HG03521 (cell line): ENCODE measurements at regions not wholly inside any gene's neighbourhood (a gene's known extent, or its start where the extent isn't known, plus 50 kb on each side); places are given as distances from the start of the nearest gene placed in this dataset.
"Not testable (repeated sequence)": the region's sequence is repeated elsewhere in the genome, so short reads cannot be mapped to it uniquely, and the experiment has no call there.

Source experiments
- ATAC-seq: cut with Tn5 transposase; IDR thresholded peaks from one replicate; pipeline ENCODE4 v1.9.1; 2021; ENCODE audit warnings: mild to moderate bottlenecking, moderate library complexity; ENCODE audit not compliant: unreplicated experiment

DNA sequence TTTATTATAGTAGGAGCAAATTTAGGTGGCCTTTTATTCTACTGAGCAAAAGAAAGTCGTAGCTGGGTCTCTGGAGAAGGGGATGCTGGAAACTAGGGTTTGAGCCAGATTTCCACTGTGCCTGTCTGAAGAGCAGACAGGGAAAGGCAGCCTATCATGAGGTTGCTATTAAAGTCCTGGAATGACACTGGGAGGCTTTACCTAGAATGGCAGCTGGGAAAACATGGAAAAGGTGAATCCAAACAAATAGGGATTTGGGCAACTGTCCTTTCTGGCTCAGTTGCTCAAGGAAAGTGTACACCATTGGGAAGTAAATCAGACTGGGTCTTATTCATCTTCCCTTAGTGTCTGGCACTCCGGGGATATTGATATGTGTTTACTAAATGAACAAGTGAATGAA lies 154.6 kb downstream of the MTX2 start:
- no peak for ATAC-seq

DNA sequence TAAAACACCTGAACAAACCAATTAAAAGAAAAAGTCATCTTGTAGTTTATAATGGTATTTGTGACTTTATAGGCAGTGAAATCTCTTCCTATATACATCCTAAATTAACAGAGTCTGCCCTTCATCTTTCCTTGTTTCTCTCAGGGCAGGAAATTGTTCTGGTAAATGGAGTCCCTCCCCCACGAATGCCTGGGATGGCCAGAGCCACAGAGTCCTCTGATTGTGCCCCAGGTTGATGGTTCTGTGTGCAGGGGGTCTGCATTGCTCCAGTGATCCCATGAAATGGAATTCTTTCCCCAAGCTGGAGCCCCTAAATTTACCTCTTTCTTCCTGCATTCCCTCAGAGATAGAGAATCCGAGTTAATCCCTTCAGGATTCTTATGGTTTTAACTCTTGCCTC lies 155.5 kb downstream of the MTX2 start:
- ATAC-seq, result no peak

DNA sequence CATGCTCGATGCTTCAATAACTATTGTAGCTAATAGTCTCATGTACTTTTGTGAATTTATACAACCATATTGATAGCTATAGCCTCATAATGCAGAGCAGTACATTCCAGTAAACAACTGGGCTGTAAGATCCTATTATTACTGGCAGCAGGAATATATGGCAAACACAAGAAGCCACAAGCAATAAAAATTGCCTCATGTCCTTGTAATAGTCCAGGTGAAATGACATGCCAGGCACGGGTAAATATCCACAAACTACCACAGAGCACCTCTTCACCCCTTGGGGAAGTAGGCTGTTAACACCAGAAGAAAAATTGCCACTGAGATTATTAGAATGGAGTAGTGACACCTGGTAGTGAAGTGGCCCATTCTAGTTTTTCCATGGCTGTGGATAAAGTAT lies 158.3 kb downstream of the MTX2 start:
- no peak for ATAC-seq

DNA sequence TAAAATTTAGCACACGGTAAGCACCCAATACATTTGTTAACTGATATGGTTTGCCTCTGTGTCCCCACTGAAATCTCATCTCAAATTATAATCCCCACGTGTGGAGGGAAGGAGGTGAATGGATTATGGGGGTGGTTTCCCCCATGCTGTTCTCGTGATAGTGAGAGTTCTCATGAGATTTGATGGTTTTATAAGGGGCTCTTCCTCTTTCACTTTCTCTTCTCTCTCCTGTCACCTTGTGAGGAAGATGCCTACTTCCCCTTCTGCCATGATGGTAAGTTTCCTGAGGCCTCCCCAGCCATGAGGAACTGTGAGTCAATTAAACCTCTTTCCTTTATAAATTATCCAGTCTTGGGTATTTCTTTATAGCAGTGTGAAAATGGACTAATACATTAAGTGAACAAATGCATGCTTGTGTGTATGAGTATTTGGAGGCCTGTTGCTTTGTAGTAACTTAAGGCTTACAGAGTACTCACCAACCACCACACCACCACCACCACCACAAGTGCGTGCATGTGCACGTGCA lies 159.8 kb downstream of the MTX2 start:
- ATAC-seq, result not testable (repeated sequence)

DNA sequence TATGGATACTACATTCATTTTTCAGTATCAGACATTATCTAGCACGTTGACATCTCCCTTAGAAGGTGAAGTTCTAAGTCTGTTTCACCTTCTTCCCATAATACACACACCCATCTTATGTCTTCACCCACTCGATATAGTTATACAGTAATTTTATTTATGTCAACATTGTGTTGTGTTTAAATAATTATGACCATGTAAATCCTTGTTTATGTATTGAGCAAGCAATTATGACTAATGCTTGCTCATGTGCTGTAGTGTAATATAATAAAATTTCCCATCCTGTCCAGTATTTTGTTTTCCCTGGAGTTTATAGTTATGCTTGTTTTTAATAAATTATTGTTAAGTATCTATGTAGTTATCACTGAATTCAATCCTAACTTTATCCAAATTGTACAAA lies 163.2 kb downstream of the MTX2 start:
- ATAC-seq, result no peak

DNA sequence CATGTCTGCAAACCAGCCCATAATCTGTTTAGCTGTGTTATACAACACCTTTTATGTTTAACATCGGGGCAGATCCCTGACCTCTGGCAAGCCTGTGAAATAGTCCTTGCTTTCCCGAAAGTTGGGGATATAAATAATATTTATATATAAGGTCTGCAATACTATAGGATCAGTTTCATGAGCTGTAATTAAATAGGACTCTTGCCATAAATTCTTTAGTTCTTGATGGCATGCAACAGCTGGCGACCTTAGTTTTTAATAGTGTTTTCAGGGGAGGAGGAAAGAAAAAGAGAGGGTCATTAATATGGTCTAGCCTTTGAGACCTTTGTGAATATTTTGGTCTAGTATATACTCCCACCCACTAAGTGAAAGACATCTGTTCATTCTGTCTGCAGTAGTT lies 166.5 kb downstream of the MTX2 start:
- ATAC-seq, result no peak

DNA sequence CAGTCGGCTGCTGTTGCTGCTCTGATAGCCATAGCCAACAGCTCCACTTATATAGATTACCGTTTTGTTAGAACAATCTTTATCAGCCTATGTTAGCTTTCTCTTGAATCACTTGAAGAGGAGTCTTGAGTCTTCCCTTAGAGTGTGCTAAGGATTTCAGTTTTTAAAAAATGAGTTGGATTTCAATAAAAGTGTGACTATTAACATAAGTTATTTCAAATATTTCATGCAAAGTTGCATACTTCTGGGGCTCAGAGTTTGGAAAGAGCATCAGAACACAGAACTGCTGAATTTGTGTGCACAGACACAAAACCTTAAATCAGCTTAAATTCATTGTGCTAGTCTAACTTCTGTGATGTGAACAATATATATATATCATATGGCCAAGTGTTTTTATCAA lies 174.7 kb downstream of the MTX2 start:
- ATAC-seq, result no peak

DNA sequence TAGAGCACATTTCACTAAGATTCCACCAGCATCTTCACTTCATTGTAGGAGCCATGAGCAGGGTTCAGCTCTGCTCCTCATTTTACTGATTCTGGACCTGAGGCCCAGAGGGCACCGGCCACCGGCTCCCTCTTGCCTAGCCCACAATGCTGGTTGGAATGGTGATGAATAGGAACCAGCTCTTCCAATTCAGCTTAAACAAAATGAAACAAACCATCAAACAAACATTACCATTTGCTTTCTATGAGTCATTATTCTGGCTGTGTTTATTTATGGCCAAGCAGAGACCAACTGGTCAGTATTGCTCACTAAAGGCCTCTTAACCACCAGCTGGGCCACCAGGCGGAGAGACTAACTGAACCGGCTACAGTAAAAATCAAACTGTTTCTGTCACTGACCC lies 176.7 kb downstream of the MTX2 start:
- no peak for ATAC-seq

DNA sequence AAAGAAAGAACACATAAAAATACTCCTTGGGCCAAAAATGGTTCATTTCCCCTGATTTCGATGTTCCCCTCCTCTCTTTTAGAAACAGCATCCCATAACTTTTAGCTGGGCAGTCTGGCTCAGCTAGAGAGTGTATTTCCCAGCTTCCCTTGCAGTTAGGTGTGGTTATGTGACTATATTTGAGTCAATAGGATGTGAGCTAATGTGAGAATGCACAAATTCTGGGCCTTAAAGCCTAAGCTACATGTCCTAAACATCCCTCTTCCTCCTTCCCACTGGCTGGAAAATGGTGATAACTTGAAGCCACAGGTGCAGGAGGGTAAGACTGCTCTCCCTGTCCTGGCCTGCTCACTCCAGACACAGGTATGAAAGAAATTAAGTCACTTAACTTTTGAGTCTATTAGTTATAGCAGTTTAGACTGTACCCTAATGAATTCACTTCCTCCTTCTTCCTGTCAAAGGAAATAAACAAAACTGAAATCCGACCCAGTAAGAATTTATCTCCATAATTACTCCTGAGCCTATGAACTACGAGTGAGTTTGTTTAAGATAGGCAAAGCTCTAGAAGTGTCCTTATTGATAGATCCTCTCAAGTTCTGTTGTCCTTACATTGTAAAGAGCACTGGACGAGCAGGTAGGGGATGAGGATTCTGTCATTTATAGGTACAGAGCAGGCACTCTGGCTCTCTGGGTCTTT lies 177.6 kb downstream of the MTX2 start:
- ATAC-seq, result no peak

DNA sequence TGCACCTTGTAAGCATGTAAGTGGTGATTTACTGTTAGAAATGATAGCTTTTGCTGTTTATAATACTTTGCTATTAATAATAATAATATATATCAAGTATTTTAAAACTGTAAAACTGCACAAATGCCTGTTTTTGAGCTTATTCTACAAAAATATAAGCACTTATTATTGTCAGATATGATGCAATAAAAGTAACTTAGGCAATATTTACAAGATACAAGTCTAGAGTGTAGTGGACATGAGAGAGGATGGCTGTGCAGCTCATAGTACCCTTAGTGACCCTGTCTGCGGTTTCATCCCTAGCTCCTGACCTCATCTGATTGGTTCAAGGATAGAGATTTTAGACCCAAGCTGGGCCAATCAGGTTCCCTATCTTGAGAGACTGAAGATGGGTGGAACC lies 178.4 kb downstream of the MTX2 start:
- ATAC-seq, result no peak

DNA sequence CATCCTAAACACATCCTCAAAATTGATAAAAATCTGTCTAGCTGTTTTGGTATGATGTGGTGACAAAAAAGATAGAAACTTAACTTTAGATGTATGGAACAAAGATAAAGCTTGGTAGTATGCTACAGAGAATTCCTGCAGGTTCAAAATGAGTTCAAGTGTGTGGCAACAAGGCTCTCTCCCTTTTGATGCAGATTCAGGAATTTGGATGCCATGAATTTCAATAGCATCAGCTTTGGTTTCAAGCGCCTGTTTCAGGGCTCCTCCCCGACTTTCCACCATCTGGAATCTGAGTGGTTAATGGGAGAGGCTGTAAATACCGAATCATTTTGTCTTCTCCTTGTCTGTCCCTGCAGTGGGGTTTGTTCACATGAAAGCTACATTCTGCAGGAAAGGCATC lies 180.6 kb downstream of the MTX2 start:
- no peak for ATAC-seq

DNA sequence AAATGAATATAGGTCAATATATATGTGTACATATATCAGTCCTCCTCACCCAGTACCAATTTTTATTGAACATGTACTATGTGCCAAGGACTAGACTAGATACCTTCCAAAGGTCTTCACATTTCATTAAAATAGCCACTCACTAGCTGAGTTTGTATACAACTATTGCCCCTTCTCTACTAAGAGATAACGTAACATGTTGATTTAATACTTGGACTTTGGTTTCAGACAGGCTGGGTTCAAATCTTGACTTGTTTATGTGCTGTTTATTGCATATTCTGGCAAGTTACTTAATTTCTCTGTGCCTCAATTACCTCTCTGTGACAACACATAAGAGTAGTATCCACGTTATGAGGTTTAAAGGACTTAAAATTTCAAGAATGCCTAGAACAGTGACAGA lies 184.5 kb downstream of the MTX2 start:
- ATAC-seq, result no peak

DNA sequence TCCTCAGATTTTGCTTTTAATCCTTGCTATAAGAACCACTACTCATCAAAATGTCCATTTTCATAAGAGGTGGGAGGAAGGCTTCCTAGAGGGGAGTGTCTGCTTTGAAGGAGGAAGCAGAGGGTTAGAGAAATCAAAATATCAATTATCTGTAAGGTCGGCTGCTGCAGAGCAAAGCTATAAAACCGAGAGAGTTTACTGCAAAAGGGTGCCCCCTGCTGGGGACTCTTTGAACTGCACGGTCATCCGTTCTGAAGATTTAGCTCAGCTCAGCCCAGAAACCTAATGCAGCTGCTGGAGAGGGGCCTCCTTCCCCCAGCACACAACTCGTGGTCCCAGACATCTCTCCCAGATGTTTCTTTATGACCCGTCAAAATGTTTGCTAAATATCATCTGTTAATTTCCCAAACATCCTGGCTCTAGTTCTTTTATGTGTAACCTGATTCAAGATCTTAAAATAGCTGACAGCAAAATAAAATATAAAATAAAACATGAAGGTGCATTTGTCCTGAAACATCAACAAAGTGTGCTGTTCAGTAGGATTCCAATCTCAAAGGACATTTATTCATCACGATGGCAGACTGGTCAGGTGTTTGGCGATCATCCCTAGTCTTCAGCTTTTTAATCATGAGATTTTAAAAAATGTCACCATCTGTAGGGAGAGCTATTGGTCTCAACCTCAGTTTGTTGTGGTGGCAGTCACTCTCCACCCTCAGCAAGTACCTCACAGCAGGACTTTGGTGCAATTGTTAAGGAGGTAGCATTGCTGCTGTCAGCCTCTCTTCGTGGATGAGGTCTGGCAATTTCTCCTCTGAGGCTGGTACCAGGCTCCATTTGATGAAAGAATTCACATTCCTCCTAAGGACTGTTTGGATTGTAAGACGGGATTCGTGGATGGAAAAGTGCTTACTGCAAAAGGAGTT lies 185.9 kb downstream of the MTX2 start:
- peak; percentile 76 for ATAC-seq

DNA sequence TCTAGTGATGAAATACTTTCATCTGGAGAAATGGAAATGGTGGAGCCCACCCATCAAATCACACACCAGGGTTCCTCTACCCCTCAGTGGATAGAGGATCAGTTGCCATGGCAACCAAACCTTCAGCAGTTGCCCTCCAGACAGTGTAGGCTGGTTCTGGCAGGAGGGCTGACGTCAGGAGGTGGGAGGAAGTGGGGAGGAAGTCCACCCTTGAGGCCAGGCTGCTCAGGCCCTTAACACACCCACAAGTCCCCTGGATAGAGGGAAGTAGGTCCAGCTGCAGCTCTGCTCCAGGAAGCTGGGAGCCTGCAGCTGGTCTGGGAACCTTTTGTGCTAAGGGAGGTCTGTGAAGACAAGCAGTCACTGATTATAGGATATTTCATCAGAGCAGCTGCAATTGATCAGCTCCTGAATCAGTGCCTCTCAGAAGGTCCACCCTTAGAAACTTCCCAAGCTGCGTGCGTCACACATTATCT lies 186.6 kb downstream of the MTX2 start:
- ATAC-seq, result no peak

DNA sequence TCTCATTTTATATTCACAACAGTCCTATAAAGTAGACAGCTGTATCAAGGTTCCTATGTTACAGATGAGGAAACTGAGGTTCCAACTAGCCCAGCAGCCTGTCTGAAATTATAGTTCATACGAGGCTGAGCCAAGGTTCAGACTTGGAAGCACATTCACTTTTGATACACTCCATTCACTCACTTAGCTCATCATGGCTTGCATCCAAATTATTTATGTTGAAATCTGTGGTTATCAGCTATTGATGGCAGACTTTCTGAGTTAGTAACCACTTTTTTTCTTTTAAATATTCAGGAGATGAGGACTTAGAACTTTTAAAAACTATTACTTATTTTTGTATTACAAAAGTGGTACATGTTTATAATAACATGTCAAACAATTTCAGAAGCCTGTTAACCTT lies 188.2 kb downstream of the MTX2 start:
- no peak for ATAC-seq

DNA sequence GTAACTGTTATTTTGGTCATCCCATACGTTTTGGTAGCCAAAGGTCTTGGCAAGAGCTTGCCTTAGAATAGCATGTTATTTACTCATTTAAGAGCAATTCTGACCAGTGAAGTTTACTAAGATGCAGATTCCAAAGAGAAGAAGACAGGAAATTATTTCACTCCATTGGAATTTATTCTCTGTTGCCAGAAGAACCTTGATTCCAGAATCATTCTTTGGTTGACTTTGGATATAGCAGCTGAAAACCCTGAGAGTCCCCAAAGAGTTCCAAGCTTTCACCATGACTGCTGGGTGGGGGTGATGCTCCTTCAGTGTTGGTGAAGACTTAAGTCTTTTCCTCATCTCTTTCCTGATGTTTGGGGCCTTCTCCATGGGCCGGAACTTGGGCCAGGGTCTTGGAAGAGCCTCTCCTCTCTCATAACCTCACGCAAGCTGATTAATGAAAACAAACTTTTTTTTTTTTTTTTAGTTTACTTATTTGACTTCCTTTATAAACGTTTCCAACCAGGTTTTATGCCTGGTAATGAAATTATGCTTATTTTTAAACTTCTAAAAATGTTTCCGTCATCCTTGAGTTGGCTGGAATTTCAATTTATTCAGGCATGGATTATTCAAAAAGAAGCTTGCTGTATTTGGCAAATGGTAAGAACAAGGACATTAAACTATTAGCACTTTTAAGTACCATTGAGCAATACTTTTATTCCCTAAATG lies 192.0 kb downstream of the MTX2 start:
- no peak for ATAC-seq

DNA sequence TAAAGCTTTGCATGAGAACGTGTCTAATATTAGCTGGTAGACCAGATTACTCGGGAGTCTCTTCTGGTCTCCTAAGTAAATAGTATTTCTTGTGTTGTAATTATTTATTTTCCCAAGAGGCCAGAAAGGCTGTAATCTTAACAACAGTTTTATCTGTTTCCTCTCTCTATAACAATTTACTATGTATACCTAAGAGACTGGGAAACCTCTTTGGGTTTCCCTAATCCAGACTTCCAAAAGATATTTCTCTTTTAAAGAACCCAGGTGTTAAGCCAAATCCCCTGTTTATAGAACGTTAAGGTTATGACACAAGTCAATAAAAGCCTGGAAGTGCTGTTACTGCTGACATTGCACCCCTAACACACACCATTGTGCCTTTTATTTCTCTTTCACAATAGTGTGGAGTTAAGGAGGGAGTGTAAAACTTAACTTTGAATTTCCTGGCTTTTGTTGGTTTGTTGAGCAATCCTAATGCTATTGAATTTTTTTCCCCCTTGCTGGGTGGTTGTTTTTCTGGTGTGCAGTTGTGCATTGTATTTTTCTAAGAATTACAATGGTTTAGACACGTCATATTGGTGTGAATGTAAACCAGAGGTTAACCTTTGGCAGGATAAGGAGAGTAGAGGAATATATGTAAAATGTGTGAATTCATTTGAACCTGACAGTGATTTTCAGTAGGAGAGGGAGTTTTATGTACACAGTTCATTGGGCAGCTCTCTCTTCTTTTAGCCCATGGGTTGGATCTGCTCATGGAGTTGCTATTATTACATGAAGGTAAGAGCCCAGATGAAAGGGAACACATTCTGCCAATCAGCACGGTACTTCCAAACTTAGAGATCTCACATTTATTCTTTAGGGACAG lies 192.8 kb downstream of the MTX2 start:
- no peak for ATAC-seq

DNA sequence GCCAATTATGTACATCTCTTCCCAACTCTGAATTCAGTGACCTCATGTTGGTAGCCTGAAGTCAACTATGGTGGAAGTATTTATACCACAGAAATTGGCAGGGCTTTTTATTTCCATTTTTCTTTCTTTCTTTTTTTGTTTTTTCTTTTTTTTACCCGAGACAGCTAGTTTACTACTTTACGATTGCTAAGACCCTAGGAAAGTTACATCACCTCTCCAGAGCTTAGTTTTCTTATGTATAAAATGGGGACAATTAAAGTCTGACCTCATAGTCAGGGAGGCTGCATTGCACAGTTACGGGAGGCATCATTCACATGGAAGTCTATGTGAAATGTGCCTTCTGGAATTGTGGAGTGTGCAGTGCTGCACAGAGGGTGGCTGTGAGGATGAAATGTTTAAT lies 194.3 kb downstream of the MTX2 start:
- ATAC-seq, result no peak

DNA sequence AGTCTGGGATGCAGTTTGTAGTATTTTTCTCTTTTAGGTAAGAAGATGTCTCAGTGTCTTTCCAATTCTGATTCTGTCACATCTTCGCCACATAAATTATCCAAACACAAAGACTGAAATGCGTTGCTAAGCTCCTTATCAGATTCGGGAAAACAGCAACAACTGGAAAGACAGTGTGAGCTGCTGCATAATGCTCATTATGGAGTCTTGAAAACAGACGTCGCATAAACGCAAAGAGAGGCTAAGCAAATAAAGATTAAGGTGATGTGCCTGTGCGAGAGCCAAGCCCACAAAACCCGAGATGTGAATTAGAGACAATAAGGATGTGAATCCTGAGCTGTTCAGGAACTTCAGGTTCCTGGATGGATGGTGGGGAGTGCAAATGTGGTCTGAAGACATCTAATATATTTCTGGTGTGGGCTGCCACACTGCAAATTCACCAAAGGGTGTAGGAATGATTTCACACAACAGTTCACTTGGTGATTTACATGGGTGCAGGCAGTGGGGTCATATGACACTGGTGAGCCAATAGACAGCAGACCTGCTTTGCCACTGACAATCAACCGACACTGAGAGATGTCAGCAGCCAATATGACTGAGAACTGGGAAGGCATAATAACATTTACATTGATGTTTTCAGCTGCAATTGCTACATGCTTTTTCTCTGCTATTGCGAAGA lies 195.8 kb downstream of the MTX2 start:
- ATAC-seq, result no peak

DNA sequence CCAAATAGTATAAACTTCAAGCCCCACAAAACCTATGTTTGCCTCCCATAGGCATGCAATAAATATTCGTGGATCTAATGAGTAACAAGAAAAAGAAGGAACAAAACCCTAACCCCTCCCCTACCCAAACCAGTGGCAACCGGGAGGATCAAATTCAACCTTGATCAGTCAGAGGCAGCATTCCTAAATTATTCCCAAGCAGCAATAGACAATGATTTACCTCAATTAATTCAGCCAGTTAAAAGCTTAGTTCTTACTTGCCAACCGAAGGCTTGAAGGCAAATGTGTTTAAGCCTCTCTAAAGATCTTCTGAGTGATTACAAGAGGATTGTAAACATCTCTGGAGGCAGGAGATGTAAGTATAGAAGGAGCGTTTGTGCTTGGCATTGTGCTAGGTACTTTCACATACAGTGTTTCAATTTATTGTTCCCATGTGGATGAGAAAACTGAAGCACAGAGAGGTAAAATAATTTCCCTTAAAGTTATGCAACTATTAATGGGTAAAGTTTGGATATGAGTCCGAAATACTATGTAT lies 197.7 kb downstream of the MTX2 start:
- ATAC-seq, result no peak
